ENCODE measurements at regions not wholly inside any gene's neighbourhood (a gene's known extent, or its start where the extent isn't known, plus 50 kb on each side); places are given as distances from the start of the nearest gene placed in this dataset.
"Not testable (repeated sequence)": the region's sequence is repeated elsewhere in the genome, so short reads cannot be mapped to it uniquely, and the experiment has no call there.

- DNase-seq (ENCODE audit: low read depth), result not testable (repeated sequence)
Observed at GRCh38 chr10:47166808-47167581, 133.0 kb upstream of the GDF10 start.

GRCh38 chr10:47167591-47167990 lies 132.4 kb upstream of the GDF10 start:
- no peak for DNase-seq (ENCODE audit: low read depth)

DNA sequence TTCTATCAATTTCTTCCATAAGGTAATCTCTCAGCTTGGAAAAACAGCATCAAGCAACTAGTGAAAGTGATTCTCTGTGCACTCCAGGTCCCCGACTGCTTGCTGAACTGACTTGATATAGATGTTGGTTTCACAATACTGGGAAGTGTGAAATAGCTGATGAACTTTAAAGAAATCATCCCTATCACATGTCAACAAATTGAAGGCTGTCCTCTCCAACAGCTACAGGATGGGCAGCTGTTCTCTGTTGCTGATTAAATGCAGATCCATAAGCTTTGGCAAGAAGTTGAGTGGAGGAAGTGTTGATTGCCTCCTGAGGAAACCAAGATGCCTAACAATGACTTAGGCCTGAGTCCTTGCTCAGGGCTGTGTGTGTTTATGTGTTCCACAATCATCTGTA lies 130.4 kb upstream of the GDF10 start:
- DNase-seq (ENCODE audit: low read depth), result no peak

GRCh38 chr10:47173929-47174442 lies 126.0 kb upstream of the GDF10 start:
- no peak for DNase-seq (ENCODE audit: low read depth)

DNA sequence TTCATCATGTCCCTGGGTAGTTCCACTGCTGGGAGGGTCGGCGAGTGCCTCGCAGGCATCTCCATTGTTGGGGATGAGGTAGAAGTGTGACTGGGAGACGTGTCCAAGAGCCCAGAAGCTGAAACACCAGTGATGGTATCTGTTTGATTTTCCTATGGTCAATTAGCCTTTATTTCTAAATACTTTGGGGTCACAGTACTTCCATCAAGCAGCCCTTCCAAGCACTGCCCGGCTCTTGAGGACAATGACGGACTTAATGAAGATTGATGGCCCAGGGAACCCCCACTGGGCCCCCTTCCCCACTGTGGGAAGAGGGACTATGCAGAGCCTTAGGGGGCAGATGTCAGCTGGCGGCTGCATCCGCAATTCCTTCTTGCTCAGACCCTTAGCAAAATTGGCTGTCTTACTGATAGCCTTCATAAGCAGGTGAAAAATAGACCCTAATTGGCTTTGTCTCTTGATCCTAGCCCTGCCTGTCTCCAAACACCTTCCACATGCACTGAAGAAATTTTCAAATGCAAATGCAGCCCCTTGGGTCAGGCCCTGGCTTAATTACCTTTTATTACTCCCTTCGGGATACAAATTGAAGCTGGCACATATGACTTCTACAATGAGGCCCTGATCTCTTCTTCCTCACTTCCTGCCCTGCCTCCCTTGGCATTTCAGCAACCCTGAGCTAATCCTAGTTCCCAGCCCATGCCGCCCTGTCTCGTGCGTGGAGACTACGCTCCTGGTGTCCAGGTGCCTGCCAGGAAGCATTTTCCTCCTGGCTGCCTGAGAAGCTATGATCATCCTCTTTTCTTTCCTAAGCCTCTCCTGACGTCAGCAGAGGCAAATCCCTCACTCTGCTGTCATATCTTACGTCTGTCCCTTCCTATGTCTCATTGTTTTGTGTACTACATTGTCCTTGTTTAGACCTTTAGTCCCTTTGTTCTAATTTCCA lies 124.5 kb upstream of the GDF10 start:
- no peak for DNase-seq (ENCODE audit: low read depth)

- no peak for DNase-seq (ENCODE audit: low read depth)
Observed at GRCh38 chr10:47176206-47176902, 123.6 kb upstream of the GDF10 start.

GRCh38 chr10:47176903-47177868 lies 122.8 kb upstream of the GDF10 start:
- DNase-seq (ENCODE audit: low read depth), result no peak

DNA sequence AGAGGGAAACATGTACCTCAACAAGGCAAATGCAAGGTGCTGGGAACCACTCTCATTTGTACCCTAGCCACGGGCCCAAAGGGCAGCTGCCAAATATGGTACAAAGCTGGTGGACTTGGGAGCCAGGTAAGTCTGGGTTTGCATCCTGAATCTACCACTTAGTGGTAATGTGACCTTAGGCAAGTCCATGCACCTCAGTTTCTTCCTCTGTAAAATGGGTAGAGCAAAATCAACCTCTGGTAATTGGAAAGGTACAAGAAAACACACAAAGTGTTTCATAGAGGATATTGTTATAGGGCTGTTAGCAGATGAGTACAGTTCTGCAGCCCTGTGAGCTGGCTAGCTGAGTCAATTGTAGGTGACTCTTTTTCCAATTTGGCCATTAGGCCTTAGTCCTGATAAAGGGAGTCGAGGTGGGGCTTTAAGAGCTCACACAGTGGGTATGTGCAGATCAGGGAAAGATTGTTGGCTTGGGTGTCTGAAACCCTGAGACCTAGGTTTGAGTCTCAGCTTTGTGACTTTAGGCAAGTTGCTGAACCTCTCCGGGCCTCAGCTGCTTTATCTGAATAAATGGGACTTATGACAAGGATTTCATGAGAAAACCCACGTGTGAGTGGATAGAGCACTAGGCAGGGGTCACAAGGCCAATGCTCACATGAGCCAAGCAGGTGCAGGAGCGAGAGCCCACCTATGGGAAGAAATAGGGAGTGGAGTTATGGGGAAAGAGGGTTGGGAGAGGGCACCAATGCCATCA lies 121.3 kb upstream of the GDF10 start:
- DNase-seq (ENCODE audit: low read depth), result no peak

GRCh38 chr10:47179291-47179647 lies 120.7 kb upstream of the GDF10 start:
- DNase-seq (ENCODE audit: low read depth), result no peak

DNA sequence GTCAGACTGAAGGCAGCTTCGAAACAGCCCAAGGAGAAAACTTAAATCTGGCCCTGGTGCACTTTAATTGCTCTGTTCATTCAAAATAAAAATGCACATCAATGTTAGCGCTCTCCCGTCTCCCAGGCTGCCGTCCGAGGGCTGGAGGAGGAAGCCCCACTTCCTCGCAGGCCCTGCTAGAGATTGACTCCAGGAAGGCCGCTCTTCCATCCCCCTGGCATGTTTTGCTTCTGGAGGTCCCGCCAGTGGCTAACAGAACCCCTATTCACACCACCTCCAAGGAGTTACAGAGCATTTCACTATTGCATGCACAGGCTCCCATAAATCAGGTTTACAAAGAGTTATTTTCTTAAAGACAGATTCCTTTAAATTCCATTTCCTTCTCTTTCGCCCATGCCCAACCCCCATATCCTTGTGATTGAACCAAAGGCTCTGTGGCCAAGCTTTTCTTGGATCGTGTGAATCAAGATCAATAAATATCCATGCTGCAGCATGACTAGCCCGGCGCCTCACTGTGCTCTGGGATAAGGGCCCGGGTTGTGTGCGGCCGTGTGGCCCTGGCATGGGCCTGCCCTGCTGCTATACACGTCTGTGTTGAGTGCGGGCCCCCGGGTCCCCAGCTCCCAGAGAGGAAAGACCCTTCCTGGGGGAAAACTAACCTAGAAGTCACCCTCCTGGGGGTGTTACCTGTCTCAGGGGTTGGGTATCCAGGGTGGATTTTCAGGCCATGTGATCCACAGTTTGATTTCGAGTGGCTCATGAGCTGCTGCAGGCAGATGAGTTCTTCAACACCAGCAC lies 118.7 kb upstream of the GDF10 start:
- no peak for DNase-seq (ENCODE audit: low read depth)

DNA sequence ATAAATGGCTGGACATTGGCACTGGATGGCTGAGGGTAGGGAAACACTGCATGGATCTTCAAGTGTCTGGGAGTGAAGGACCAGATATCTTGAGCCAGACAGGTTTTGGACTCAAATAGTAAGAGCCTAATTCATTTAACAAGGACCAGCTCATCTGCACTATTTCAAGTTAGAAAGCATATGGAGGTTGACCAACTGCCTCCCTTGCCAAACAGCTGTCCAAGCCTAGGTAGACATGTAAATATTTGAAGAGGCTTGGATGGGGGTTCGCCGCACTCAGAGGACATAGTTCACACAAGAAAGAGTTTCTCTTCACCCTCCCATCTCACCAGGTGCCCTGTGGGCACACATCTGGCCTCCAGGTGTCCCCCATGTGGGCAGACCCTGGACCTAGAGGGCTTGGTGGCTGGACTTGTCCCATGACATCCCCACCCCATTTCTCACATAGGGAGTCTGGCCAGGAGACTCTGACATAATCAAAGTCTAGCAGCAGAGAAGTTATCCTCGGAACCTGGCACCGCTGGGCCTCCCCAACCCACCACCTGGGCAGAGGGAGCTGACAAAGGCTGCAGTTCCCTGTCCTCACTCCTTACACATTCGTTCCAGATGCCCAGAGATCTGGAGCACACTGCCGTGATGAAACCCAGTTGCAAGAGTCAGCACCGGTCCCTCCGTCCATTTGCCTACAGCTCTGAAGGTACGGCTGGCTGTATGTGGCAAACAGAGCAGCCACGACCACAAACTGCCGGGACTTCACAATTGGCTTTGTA lies 116.9 kb upstream of the GDF10 start:
- no peak for DNase-seq (ENCODE audit: low read depth)

DNA sequence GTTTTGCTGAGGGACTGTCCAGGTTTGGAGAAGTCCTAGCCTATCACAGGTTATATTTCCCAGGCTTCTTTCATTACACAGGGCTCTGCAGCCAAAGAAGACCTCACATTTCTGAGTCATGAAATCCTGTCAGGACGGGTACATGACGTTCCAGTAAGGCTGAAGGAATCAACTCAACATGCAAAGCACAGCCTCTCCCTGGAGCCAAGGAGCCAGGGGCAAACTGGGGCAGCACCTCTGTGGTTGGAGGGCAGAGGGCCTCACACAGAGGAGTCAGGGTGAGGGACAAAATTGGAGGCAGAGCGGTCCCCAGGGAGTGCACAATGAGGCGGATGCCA lies 116.3 kb upstream of the GDF10 start:
- DNase-seq (ENCODE audit: low read depth), result no peak

DNA sequence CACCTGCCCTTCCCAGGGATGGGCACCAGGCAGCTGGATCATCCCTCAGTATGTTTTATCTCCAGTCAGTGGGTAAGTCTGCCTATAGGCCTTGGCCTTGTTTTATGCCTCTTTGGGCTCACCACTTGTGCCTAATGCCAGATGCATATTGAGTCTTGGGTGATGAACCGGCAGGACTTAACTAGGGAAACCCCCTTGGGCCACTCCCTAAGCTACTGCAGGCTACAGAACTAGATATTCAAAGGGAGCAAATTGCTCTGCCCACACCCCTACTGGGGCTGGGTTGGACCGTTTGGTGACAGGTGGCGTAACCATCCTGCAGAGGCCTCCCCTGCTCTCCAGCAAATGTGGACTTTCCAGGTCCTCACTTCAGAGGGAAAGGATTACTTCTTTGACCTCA lies 115.7 kb upstream of the GDF10 start:
- no peak for DNase-seq (ENCODE audit: low read depth)

- DNase-seq (ENCODE audit: low read depth), result no peak
Observed at GRCh38 chr10:47184724-47185330, 115.2 kb upstream of the GDF10 start.

GRCh38 chr10:47186941-47187340 lies 113.1 kb upstream of the GDF10 start:
- DNase-seq (ENCODE audit: low read depth), result no peak

DNA sequence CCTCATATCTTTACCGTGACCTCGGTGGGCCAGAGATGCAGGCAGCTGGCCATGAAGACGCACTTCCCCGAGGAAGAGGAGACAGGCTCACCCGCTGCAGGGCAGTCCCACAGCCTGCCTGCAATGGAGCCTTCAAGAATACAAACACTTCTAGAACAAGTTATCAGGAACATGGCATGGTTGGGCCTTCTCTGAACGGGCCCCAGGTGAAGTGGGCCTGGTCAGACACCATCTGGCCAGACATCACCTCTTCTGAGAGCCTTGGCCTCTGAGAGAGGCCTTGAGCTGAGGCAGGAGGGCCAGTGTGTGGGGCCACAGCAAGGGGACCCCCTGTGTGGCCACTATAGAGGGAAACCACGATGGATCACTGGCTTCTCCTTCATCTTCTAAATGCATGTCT lies 112.4 kb upstream of the GDF10 start:
- DNase-seq (ENCODE audit: low read depth), result no peak

DNA sequence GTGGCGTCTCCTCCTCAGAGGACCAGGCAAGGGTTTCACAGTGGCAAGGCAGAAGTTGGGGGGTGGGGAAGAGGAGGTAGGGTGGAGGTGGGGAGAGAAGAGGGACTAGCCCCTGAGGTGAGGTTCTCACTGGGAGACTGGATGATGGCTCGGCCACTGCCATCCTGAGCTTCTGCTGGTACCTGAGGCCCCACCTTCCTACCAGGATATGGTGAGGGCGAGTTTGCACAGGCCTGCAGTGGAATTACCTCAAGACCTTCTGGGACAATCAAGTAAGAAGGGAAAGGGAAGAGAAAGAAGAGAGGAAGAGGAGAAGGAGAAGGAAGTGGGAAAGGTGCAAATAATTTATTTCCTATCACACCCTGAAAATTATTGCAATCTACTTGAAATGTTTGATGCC lies 111.8 kb upstream of the GDF10 start:
- no peak for DNase-seq (ENCODE audit: low read depth)

DNA sequence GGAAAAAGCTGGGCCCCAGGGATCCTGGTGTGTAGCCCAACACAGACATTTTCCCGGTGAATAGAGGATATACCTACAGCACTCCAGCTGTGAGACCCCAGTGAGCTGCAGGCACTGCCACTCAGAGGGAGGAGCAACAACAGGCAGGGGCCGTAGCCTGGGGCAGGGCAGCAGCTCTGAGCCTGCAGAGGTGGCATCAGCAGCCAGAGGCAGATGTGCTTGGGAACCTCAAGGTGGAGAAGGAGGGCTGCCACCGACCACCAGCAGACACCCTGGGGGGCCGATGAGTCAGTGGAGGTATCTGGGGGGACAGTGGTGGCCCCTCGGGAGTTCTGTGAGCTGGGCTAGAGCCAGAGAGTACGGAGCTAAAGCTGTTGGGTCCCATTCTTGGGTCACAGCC lies 110.2 kb upstream of the GDF10 start:
- no peak for DNase-seq (ENCODE audit: low read depth)

- DNase-seq (ENCODE audit: low read depth), result no peak
Observed at GRCh38 chr10:47190301-47190700, 109.7 kb upstream of the GDF10 start.
